Activated CD8-positive, alpha-beta T cell treated with anti-CD3 and anti-CD28 coated beads for 36 hours (primary cell): ENCODE measurements at regions not wholly inside any gene's neighbourhood (a gene's known extent, or its start where the extent isn't known, plus 50 kb on each side); places are given as distances from the start of the nearest gene placed in this dataset.

ENCODE experiments used
- ATAC-seq: fragments of 200-7000 bp; cut with Tn5 transposase; one replicate; pipeline ENCODE4 v1.10.0; 2021; ENCODE audit warnings: mild to moderate bottlenecking, moderate library complexity
- CTCF ChIA-PET: fragments of 350-600 bp; sonication (Branson Sonifier 250); formaldehyde crosslinking; loops from one replicate; lab custom pipeline; 2021; ENCODE audit warnings: antibody characterized with exemption; lab: Charles Lee
- POLR2A ChIA-PET: fragments of 350-600 bp; sonication (Branson Sonifier 250); formaldehyde crosslinking; loops from one replicate; lab custom pipeline; 2021; ENCODE audit warnings: antibody characterized with exemption; lab: Charles Lee
- DNase-seq: peaks from one replicate; pipeline ENCODE4 v3.0.0-alpha.2; 2020
- H3K27ac Mint-ChIP-seq: one replicate; pipeline ENCODE4 v1.8.0; 2021; ENCODE audit warnings: mild to moderate bottlenecking, mixed read lengths
- H3K27me3 Mint-ChIP-seq: one replicate; pipeline ENCODE4 v1.8.0; 2021; ENCODE audit warnings: mixed read lengths
- H3K36me3 Mint-ChIP-seq: one replicate; pipeline ENCODE4 v1.8.0; 2021; ENCODE audit warnings: low read depth, mixed read lengths
- H3K4me1 Mint-ChIP-seq: one replicate; pipeline ENCODE4 v1.8.0; 2021; ENCODE audit warnings: low read depth, mixed read lengths
- H3K4me3 Mint-ChIP-seq: one replicate; pipeline ENCODE4 v1.8.0; 2021; ENCODE audit warnings: mild to moderate bottlenecking, moderate library complexity, mixed read lengths
- H3K9me3 Mint-ChIP-seq: one replicate; pipeline ENCODE4 v1.8.0; 2021; ENCODE audit warnings: mixed read lengths
- intact Hi-C: fragments of 100-400 bp; cut with micrococcal nuclease; formaldehyde crosslinking; loops from one replicate; pipeline ENCODE4 v1.10.0; 2022
- TF ChIP-seq, protein P1 (sequence below): fragments of 200-600 bp; IDR thresholded peaks from one replicate; pipeline ENCODE4 v1.8.0; 2022; ENCODE audit warnings: antibody characterized with exemption, mild to moderate bottlenecking

DNA sequence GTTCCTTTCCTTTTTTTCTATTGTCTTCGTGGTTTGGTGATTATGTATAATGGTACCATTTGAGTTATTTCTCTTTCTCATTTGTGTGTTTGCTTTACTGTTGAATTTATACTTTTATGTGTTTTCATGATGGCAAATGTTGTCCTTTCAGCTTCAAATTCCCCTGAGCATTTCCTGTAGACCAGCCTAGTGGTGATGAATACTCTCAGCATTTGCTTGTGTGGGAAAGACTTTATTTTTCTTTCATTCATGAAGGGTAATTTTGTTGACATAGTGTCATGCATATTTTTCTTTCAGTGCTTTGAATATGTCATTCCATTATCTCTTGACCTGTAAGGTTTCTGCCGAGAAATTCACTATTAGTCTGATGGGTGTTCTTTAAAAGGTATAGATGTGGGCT, 166.6 kb upstream of the GORAB start:
- Mint-ChIP-seq H3K27ac (no peak overlapping the region), H3K27me3 (peaks cover 2% of the 10 kb centered on the region), H3K4me3 (no peak overlapping the region), H3K9me3 (no peaks in the 10 kb centered on the region), H3K36me3 (no peaks in the 10 kb centered on the region), H3K4me1 (no peaks in the 10 kb centered on the region)
- TF ChIP-seq, protein P1, sequence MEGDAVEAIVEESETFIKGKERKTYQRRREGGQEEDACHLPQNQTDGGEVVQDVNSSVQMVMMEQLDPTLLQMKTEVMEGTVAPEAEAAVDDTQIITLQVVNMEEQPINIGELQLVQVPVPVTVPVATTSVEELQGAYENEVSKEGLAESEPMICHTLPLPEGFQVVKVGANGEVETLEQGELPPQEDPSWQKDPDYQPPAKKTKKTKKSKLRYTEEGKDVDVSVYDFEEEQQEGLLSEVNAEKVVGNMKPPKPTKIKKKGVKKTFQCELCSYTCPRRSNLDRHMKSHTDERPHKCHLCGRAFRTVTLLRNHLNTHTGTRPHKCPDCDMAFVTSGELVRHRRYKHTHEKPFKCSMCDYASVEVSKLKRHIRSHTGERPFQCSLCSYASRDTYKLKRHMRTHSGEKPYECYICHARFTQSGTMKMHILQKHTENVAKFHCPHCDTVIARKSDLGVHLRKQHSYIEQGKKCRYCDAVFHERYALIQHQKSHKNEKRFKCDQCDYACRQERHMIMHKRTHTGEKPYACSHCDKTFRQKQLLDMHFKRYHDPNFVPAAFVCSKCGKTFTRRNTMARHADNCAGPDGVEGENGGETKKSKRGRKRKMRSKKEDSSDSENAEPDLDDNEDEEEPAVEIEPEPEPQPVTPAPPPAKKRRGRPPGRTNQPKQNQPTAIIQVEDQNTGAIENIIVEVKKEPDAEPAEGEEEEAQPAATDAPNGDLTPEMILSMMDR, result no peak
- DNase-seq (no peak), ATAC-seq (no peak)
- ChIA-PET POLR2A (no interaction called here), CTCF (no interaction called here)
- intact Hi-C loops, result no loop called here

DNA sequence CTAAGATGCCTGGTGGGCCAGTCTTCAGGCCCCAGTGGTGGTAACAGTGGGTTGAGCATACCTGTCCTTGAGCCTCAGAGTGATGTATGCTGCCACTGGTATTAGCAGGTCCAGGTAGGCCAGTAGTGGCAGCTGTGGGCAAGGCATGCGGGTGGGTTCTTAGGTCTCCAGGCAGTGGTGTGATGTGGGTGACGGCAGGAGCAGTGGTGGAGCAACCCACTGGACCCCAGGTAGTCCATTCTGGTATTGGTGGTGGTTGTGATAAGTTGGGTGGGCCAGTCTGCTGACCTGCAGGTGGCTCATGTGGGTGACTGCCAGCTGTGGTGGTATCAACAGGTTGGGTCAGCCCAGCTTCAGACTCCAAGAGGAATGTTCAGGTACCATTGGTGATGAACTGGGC, 165.0 kb upstream of the GORAB start:
- Mint-ChIP-seq H3K36me3 (no peaks in the 10 kb centered on the region), H3K27me3 (peaks cover 2% of the 10 kb centered on the region), H3K27ac (no peak overlapping the region), H3K9me3 (no peaks in the 10 kb centered on the region), H3K4me1 (no peaks in the 10 kb centered on the region), H3K4me3 (no peak overlapping the region)
- ATAC-seq (no peak), DNase-seq (no peak)
- TF ChIP-seq, protein P1, result no peak
- ChIA-PET CTCF (no interaction called here), POLR2A (no interaction called here)
- intact Hi-C loops, result no loop called here

DNA sequence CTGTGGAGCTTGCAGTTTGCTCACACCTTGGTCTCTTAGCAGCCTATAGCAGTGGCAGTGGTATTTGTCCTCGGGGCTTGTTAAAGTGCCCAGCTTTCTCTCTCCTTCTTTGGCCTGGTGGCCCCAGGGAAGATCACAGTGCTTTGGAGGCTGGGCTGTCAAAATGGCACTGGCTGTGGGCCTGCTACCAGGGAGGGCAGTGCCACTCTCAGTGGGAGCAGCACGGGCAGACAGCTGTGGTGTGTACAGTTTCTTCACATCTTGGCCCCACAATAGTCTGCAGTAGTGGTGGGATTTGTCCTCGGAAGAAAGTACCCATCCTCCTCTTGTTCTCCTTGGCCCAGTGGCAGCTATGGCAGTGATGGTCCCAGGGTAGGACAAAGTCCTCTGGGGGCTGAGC, 164.4 kb upstream of the GORAB start:
- TF ChIP-seq, protein P1, result no peak
- H3K4me1 Mint-ChIP-seq, result no peaks in the 10 kb centered on the region
- H3K4me3 Mint-ChIP-seq, result no peak overlapping the region
- H3K27ac Mint-ChIP-seq, result no peak overlapping the region
- DNase-seq (no peak), ATAC-seq (no peak)
- no peaks in the 10 kb centered on the region for H3K36me3 Mint-ChIP-seq
- peaks cover 3% of the 10 kb centered on the region for H3K27me3 Mint-ChIP-seq
- ChIA-PET POLR2A (no interaction called here), CTCF (no interaction called here)
- intact Hi-C loops, result no loop called here
- no peaks in the 10 kb centered on the region for H3K9me3 Mint-ChIP-seq

DNA sequence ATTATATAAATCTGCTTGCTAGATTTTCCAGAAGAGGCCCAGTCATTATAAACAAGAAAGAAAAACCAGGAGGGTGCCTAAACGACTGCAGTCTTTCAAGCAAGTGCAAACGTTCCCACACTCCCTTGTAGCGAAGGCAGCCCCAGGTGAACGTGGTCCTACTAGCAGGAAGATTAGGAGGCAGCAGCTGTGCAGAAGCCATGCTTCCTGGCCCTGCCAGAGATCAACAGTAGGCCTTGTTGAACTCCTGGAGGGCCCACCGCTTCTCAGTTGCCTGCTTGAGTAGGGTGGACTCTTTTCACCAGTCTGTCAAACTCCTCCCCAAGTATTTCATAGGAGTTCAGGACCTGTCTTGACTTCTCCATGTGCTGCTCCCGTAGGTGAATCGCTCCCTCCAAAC, 163.0 kb upstream of the GORAB start:
- Mint-ChIP-seq H3K27me3 (peaks cover 3% of the 10 kb centered on the region), H3K4me1 (no peaks in the 10 kb centered on the region), H3K4me3 (no peak overlapping the region), H3K36me3 (no peaks in the 10 kb centered on the region), H3K27ac (no peak overlapping the region), H3K9me3 (no peaks in the 10 kb centered on the region)
- intact Hi-C loops, result no loop called here
- ChIA-PET CTCF (no interaction called here), POLR2A (no interaction called here)
- TF ChIP-seq, protein P1, result no peak
- ATAC-seq (no peak), DNase-seq (no peak)

DNA sequence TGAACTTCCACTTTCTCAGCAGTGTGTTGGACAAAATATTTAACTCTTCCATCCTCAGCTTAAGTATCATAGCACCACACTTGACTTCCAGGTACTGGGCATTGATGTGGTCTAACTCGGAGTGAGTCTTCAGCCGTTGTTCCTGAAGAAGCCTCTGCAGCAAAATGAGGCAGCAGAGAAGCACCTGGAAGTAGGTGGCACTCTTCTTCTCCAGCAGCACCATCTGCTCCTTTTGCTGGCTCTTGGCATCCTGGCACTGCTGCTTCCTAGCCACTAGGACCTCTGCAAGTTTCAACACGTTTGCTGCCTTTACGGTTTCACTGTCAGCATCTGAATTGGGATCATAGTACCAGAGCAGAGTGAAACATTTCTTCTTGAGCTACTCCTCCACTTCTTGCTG, 162.5 kb upstream of the GORAB start:
- Mint-ChIP-seq H3K4me1 (no peaks in the 10 kb centered on the region), H3K27ac (no peak overlapping the region), H3K27me3 (peaks cover 3% of the 10 kb centered on the region), H3K9me3 (no peaks in the 10 kb centered on the region), H3K36me3 (no peaks in the 10 kb centered on the region), H3K4me3 (no peak overlapping the region)
- CTCF ChIA-PET, result no interaction called here
- ATAC-seq, result no peak
- no peak for DNase-seq
- intact Hi-C loops, result no loop called here
- POLR2A ChIA-PET, result no interaction called here
- TF ChIP-seq, protein P1, result no peak
